AG10803 (cell line): ENCODE measurements at regions not wholly inside any gene's neighbourhood (a gene's known extent, or its start where the extent isn't known, plus 50 kb on each side); places are given as distances from the start of the nearest gene placed in this dataset.
"Not testable (repeated sequence)": the region's sequence is repeated elsewhere in the genome, so short reads cannot be mapped to it uniquely, and the experiment has no call there.

ENCODE experiments used
- DNase-seq: peaks from one replicate; pipeline ENCODE4 v3.0.0; 2010; ENCODE audit warnings: low read depth
- H3K4me3 ChIP-seq: 2 replicates; pipeline ENCODE4 v1.5.1; 2011; ENCODE audit warnings: mild to moderate bottlenecking, low read length, control low read depth
- TF ChIP-seq, protein P1 (sequence below): conservative IDR thresholded peaks from 2 replicates; pipeline ENCODE4 v1.5.1; 2011; ENCODE audit warnings: mild to moderate bottlenecking, low read length, control low read depth, inconsistent platforms

DNA sequence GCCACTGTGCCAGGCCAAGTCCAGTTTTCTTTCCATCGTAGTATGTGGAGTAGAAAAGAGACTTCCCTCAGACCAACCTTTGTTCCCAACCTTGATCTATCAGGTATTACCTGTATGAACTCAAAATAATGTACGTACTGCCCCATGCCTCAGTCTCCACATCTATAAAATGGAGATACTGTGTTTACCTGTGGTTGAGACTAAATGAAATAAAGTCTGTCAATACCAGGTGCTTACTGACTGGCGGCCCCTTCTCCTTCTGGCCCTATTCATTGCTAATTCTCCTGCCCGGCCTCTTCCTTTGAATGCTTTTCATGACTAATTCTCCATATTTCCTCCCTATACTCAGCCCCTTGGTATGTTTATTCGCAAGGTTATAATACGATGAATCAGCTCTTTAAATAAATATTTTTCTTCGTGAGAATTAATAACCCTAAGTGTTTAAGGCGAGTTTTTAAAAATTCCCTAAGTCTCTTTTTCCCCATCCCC, 89.6 kb upstream of the BASP1 start:
- peak; percentile 80 for DNase-seq
- no peak overlapping the region for H3K4me3 ChIP-seq
- TF ChIP-seq, protein P1, sequence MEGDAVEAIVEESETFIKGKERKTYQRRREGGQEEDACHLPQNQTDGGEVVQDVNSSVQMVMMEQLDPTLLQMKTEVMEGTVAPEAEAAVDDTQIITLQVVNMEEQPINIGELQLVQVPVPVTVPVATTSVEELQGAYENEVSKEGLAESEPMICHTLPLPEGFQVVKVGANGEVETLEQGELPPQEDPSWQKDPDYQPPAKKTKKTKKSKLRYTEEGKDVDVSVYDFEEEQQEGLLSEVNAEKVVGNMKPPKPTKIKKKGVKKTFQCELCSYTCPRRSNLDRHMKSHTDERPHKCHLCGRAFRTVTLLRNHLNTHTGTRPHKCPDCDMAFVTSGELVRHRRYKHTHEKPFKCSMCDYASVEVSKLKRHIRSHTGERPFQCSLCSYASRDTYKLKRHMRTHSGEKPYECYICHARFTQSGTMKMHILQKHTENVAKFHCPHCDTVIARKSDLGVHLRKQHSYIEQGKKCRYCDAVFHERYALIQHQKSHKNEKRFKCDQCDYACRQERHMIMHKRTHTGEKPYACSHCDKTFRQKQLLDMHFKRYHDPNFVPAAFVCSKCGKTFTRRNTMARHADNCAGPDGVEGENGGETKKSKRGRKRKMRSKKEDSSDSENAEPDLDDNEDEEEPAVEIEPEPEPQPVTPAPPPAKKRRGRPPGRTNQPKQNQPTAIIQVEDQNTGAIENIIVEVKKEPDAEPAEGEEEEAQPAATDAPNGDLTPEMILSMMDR, result no peak

DNA sequence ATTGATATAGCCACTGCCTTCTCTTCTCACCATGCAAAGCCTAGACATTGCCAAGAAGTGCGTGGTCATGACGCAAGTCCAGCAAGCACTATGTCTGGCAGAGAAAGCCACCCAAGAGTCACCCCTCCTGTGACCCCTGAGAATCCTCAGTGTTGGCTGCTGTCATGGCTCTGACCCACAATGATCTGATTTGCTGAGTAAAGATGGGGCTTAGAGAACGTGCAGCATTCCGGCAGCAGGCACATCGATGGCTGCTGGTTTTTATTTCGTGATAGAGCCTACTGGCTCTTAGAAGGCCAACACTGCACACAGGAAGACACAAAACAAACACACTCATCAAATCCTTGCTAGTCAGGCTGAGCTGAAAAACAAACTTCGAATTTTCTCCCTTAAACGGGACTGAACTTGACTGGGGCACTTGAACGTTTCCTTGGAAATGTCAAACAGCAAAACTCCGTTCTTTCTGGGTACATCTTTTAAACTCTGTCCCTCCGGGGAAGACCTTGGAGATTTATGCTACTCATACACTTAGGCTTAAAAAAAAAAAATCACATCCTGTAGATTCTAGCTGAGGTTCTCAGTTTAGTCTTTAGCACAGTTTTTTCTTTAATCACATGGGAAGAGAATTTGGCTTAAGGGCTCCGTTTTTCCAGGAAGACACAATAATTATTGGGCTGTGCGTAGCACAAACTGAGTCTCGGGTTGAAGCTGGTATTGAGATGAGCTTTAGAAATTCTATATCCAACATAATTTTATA, 88.2 kb upstream of the BASP1 start:
- DNase-seq, result no peak
- H3K4me3 ChIP-seq, result no peak overlapping the region
- TF ChIP-seq, protein P1, result no peak

DNA sequence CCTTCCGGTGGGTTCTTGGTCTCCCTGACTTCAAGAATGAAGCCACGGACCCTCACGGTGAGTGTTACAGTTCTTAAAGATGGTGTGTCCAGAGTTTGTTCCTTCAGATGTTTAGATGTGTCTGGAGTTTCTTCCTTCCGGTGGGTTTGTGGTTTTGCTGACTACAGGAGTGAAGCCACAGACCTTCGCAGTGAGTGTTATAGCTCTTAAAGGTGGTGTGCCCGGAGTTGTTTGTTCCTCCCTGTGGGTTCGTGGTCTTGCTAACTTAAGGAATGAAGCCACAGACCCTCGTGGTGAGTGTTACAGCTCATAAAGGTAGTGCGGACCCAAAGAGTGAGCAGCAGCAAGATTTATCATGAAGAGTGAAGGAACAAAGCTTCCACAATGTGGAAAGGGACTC, 87.1 kb upstream of the BASP1 start:
- not testable (repeated sequence) for H3K4me3 ChIP-seq, DNase-seq

DNA sequence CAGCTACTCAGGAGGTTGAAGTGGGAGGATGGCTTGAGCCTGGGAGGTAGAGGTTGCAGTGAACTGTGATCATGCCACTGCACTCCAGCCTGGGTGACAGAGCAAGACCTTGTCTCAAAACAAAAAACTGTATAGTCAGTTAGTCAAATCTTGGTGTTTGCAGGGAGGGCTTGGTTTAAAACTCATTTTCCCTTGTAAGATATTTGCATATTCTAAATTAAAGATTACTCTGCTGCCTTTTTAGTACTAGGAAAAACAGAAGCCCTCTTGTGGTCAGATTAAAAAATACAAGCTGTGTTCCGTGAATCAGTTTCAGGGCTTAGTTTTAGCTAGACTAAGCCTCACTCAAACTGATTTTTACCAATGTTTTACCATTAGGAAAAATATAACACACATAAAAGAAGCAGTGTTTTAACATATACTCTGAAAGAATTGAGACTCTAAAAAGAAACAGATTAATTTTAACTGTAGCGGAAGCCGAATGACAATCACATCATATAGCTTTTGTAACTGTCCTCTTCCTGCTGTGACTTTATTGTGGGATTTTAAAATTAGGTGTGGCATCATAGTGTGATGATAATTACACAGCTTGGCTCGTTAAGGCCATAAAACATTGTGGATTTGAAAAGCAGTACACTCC, 84.9 kb upstream of the BASP1 start:
- TF ChIP-seq, protein P1, result peak; percentile 69
- DNase-seq, result peak; percentile 46
- H3K4me3 ChIP-seq, result no peak overlapping the region

DNA sequence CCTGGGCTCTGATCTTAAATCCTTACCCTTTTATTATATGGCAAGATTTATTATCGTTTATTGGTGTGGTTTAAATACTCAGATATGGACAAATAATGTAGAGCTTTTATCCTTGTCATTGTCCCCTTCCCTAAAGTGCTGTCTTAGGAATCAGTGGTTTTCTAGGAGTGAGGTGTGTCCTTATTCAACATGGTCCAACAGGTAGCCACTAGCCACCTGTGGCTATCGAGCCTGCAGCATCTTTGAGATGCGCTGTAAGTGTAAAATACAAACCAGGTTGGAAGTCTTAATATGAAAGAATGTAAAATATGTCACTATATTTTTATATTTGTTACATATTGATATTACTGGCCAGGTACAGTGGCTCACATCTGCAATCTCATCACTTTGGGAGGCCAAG, 82.4 kb upstream of the BASP1 start:
- TF ChIP-seq, protein P1, result no peak
- H3K4me3 ChIP-seq, result no peak overlapping the region
- DNase-seq, result no peak

DNA sequence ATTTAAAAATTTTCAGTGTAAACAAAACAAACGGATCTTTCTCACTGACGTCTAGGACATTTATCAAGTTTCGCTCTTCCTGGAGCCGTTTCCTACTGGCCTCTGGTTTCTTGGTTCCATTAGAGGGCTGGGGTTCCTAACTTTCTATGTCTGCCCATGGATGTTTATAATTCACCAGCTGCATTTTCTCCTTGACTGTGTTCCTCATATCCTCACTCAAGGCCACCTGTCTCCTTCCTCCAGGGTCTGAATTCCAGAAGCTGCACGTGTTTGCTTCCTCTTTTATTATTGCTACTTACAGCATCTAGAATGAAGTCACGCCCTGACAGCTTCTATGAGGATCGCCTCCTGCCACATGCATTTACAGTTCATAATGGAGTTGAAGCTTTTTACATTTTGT, 74.1 kb upstream of the BASP1 start:
- DNase-seq, result no peak
- no peak overlapping the region for H3K4me3 ChIP-seq
- TF ChIP-seq, protein P1, result no peak

DNA sequence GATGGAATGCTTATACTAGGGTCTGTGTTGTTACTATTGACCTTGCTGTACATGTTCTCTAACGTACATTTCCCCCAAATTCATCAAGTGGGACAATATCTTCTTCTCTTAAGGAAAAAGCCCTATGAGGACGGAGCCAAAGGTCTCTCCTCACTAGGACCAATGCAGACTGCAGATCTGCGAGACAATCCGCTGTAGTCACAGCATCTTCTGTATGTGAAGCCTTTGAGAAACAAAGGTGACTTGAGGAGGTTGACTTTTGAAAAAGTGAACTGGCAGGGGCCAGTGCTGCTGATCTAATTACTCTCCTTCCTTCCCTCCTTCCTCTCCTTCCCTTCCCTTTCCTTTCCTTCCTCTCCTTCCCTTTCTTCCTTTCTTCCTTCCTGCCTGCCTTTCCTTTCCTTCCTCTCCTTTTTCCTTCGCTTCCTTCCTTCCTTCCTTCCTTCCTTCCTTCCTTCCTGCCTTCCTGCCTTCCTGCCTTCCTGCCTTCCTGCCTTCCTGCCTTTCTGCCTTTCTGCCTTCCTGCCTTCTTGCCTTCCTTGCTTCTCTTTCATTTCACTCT, 71.1 kb upstream of the BASP1 start:
- H3K4me3 ChIP-seq, result no peak overlapping the region
- no peak for DNase-seq
- TF ChIP-seq, protein P1, result no peak
